ENCODE measurements at regions not wholly inside any gene's neighbourhood (a gene's known extent, or its start where the extent isn't known, plus 50 kb on each side); places are given as distances from the start of the nearest gene placed in this dataset.

DNA sequence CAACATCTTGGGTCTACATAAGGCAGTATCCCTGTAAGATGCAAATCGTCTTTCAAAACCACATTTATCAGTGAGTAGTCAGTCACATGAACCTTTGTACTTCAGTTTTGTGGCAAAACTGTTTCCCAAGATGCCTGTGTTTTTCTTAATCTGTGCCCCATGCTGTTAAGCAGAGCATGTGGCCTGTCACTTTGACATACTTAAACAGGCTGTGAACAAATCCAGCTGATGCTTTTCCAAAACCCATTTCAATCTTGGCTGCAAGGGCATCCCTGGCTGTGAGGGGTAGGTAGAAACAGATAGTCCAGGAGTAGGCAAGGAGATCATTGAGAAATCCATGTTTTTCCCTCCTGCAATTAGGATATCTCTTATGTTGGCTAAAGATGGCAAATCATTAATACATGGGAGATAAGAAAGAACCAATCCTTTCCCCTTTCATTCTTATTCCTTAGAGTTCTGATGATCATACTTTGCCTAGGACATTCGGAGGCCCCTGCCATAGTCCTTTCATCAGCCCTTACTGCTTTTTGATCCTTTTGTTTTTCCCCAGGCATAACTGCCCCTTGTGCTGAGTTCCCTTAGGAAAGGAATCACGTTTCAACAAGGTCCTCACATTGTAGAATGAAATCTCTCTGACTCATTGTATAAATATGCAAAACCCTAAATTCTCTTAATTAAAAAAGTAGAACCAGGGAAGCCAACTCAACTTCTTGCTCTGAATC is 121.1 kb upstream of the EEA1 start:
- TF ChIP-seq, protein P1, sequence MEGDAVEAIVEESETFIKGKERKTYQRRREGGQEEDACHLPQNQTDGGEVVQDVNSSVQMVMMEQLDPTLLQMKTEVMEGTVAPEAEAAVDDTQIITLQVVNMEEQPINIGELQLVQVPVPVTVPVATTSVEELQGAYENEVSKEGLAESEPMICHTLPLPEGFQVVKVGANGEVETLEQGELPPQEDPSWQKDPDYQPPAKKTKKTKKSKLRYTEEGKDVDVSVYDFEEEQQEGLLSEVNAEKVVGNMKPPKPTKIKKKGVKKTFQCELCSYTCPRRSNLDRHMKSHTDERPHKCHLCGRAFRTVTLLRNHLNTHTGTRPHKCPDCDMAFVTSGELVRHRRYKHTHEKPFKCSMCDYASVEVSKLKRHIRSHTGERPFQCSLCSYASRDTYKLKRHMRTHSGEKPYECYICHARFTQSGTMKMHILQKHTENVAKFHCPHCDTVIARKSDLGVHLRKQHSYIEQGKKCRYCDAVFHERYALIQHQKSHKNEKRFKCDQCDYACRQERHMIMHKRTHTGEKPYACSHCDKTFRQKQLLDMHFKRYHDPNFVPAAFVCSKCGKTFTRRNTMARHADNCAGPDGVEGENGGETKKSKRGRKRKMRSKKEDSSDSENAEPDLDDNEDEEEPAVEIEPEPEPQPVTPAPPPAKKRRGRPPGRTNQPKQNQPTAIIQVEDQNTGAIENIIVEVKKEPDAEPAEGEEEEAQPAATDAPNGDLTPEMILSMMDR (IDR thresholded peaks at IDR 0.05): no peak
- no peaks in the 10 kb centered on the region for H3K27me3 ChIP-seq
- no peaks in the 10 kb centered on the region for H3K4me1 ChIP-seq
- H3K4me3 ChIP-seq: no peak overlapping the region
- ATAC-seq: no peak
- H3K36me3 ChIP-seq: no peaks in the 10 kb centered on the region
- DNase-seq: no peak
- H3K27ac ChIP-seq: no peak overlapping the region
- intact Hi-C loops (cut with DNase I): no loop called here
- H3K9me3 ChIP-seq: no peaks in the 10 kb centered on the region

DNA sequence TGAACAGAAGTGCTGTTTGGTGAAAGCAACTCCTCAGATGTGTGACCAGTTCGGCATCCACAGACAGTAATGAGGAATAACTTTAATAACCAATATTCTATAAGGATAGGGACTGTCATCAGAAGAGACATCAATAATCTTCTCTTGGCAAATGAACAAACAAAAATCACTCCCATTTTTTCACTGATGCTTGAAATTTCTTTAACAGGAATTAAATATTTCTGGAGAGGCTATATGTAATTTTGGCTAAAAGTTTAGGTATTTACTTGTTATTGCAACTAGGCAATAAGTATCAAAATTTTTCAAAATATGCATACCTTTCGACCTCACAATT is 121.6 kb upstream of the EEA1 start:
- no peaks in the 10 kb centered on the region for H3K27me3 ChIP-seq
- ATAC-seq (no peak), DNase-seq (no peak)
- H3K4me1 ChIP-seq: no peaks in the 10 kb centered on the region
- no peaks in the 10 kb centered on the region for H3K9me3 ChIP-seq
- H3K27ac ChIP-seq: no peak overlapping the region
- intact Hi-C loops (cut with DNase I): no loop called here
- H3K36me3 ChIP-seq: no peaks in the 10 kb centered on the region
- no peak overlapping the region for H3K4me3 ChIP-seq
- TF ChIP-seq, protein P1 (IDR thresholded peaks at IDR 0.05): no peak

DNA sequence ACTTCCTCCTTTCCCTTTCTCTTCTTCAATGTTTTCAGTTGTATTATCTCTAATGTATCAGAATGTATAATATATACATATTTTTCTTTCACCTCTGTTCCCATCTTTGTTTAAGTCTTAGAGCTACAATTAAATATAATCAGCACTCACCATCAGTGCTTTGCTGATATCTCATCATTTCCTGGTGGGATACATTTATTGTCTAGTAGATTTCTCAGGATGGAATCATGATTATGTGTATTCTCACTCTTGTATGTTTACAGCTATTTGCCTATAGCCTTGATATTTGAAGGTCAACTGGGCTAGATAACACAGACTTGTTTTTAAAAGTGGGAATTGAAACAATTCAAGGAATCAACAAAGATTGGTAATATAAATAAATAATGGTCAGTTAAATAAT is 124.9 kb upstream of the EEA1 start:
- no peak overlapping the region for H3K27ac ChIP-seq
- no peak overlapping the region for H3K4me3 ChIP-seq
- no peaks in the 10 kb centered on the region for H3K4me1 ChIP-seq
- no peaks in the 10 kb centered on the region for H3K36me3 ChIP-seq
- DNase-seq: no peak
- TF ChIP-seq, protein P1 (IDR thresholded peaks at IDR 0.05): no peak
- no peaks in the 10 kb centered on the region for H3K9me3 ChIP-seq
- intact Hi-C loops (cut with DNase I): no loop called here
- no peak for ATAC-seq
- H3K27me3 ChIP-seq: no peaks in the 10 kb centered on the region

DNA sequence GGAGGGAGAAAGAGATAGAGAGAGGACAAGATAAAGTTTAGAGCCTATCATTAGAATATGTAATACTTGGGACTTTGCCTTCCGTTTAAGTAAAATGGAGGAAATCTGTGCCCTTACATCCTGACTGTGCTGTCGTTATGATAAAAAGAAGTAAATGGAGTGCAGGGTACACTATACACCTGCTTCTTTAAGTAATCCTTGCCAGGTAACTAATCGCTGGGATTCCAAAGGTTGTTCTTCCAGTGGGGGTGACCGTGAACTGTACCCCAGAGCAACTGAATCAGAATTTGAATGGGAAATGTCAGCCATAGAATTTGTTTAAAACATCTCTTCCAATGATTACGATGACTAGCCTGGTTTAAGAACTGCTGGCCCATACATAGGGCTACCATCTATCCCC is 126.1 kb upstream of the EEA1 start:
- intact Hi-C loops (cut with DNase I): no loop called here
- DNase-seq: no peak
- H3K27ac ChIP-seq: no peak overlapping the region
- no peak overlapping the region for H3K4me3 ChIP-seq
- no peak for ATAC-seq
- H3K9me3 ChIP-seq: no peaks in the 10 kb centered on the region
- H3K27me3 ChIP-seq: no peaks in the 10 kb centered on the region
- peaks cover 0 to under 1% of the 10 kb centered on the region in 2 donors for H3K4me1 ChIP-seq
- TF ChIP-seq, protein P1 (IDR thresholded peaks at IDR 0.05): no peak
- H3K36me3 ChIP-seq: no peaks in the 10 kb centered on the region

DNA sequence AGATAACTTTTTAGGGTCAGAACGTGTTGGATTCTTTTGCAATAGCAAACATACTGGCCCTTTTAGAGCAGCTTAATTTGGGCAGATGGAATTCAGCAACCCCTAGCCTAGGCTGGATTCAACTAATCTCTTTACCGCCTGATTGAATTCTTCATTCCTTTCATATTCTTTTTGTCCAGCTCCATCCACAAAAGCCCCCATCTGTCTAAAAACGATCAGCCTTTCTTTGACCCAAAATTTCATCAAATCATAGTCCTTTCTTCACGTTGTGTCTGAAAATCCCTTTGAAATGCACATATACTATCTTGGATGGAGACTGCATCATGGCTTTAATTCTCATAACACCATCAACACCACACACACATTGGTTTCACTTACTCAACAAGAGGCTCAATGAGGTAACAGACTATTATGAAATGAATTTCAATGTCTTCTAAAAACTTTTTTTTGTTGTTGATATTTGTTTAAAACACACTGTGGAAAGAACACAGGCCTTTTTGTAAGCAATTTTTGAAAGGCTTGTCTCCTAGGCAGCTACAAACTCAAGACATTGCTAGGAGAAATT is 128.0 kb upstream of the EEA1 start:
- peak in 2 of 4 donors; percentile 22 to 41 for DNase-seq
- H3K27me3 ChIP-seq: no peaks in the 10 kb centered on the region
- TF ChIP-seq, protein P1 (IDR thresholded peaks at IDR 0.05): no peak
- H3K4me3 ChIP-seq: no peak overlapping the region
- no peak overlapping the region for H3K27ac ChIP-seq
- no peaks in the 10 kb centered on the region for H3K9me3 ChIP-seq
- peaks cover 3 to 10% of the 10 kb centered on the region in 2 donors for H3K4me1 ChIP-seq
- intact Hi-C loops (cut with DNase I): no loop called here
- no peaks in the 10 kb centered on the region for H3K36me3 ChIP-seq
- ATAC-seq: no peak

Measured in left lung (tissue), 4 donors.